NCI-H1048 (cell line): ENCODE measurements at regions not wholly inside any gene's neighbourhood (a gene's known extent, or its start where the extent isn't known, plus 50 kb on each side); places are given as distances from the start of the nearest gene placed in this dataset.
"Not testable (repeated sequence)": the region's sequence is repeated elsewhere in the genome, so short reads cannot be mapped to it uniquely, and the experiment has no call there.

Experiments
- DNase-seq: peaks from one replicate; lab custom pipeline; 2025; lab: John Stamatoyannopoulos, UW

DNA sequence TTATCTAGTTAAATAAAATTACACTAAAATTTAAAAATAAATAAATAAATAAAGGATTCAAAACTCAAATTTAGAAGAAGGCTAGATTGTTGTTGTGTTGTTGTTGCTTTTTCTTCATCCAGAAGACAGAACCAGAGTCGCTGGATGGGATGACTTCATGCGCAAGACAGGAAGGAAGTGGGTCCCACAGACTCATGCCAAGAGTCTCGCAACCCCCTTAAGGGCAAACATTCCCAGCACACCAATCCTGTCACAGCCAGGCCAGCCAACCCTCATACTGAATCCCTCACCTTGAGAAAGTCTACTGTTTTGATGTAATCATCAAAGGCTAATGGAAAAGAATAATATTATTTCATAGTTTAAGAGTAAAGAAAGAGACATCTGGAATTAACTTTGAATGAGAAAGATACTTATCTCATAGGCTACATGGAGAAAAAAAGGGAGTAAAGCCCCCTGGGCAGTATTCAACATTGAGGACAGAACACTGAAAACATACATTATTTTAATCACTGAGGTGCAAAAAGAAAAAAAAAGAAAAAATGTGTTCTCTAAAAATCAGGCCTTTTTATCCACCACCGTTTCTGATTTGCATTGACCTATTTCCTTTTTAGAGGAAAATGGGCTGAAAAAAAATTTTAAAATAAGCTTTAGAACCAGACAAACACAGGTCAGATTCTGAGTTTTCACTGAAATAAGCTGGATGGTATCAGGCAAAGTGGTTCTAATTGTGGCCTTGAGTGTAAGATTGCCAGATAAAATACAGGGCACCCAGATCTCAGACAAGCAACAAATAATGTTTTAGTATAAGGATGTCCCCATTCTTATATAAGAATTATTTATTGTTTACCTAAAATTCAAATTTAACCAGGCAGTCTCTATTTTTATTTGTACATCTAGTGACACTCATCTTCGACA is 826.5 kb downstream of the TNS3 start:
- no peak for DNase-seq

- no peak for DNase-seq
Measured at GRCh38 chr7:46754140-46754720, 827.7 kb downstream of the TNS3 start.

- DNase-seq = no peak
Measured at GRCh38 chr7:46753662-46754061, 828.2 kb downstream of the TNS3 start.

GRCh38 chr7:46752881-46753366 is 829.0 kb downstream of the TNS3 start:
- DNase-seq = no peak

- DNase-seq = not testable (repeated sequence)
Measured at GRCh38 chr7:46751927-46752723, 829.8 kb downstream of the TNS3 start.

- DNase-seq = no peak
Measured at GRCh38 chr7:46751471-46751870, 830.4 kb upstream of the IGFBP3 start.

- no peak for DNase-seq
Measured at GRCh38 chr7:46750321-46750865, 829.3 kb upstream of the IGFBP3 start.

GRCh38 chr7:46747869-46748576 is 827.0 kb upstream of the IGFBP3 start:
- DNase-seq = no peak

DNA sequence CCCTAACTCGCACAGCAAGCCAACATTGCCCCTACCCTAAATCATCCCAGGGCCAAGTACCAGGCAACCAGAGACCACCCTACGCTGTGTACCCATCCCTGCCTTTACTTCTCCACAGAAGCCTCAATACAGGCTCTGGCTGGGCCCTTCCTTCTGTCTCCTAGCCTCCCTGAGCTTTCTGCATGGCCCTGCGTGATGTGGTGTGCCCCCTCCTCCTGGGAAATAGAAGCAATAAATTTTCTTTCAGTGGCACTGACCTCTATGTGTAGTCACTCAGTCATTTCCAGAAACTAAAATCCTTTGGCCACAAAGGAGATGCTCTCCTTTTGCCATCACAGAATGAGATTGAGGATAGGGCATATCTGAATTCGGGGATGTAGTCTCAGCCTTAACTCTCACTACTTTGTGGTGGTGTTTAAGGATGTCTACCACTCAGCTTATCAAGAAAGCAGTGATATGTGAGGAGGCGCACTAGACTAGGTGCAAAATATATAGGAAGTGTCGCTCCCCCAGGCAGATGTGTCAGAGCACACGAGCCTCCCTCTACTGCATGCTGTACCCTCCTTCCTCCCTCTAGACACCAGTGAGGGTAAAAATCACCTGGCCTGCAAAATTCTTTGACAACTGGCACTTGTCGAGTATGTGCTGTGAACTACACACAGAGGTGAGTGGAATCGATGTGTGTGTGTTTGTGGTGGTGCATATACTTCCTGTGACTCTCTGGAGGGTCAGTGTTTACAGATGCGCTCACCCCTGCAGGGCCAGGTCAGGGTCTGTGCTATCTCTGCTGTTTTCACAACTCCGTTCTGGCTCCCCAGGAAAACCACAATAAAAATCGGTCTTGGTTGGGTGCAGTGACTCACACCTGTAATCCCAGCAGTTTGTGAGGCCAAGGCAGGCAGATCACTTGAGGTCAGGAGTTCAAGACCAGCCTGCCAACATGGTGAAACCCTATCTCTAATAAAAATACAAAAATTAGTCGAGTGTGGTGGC is 825.9 kb upstream of the IGFBP3 start:
- DNase-seq = no peak

GRCh38 chr7:46745707-46746090 is 824.6 kb upstream of the IGFBP3 start:
- no peak for DNase-seq

GRCh38 chr7:46744957-46745706 is 824.1 kb upstream of the IGFBP3 start:
- no peak for DNase-seq

GRCh38 chr7:46742601-46743000 is 821.5 kb upstream of the IGFBP3 start:
- no peak for DNase-seq

DNA sequence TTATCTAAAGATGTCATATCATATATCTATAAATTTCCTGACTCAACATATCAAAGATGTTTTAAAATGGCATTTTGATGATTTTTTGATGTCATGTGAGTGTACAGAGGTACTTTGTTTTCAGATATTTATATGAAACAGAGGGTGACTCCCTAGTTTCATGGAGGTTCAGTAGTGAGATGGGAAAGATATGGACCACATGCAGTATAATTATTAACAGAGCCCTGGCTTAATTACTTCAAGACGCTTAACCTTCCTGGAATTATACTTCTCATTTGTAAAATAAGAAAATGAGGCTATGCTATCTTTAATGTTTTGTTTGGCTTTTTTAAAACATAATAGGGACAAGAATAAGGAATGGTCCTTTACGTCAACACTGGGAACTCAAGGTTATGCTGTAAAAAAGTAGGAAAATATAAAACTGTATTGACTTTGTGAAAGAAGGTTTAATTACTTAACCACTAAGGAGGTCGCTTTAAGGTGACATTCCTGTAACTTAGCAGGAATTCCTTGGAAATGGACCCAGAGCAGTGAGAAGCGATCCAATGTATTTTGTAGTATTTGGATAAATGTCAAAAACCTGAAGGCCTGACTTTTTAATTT is 821.0 kb upstream of the IGFBP3 start:
- DNase-seq = no peak

DNA sequence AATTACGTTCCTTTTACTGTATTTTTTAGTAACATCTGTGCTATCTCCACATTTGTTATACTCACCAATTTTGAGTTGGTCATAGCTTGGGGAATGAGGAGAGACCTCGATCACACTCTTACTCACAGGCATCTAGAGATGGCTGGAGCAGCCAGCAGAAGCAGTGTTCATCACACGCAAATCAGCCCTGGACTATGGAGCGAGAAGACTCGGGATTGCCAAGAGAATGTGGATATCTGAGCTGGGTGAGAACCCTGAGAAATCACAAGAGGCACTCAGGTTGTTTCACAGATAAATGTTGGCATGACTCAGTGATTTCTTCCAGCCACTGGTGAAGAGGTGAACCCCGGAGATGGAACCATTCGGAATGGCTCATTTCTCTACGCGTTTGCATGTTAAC is 820.1 kb upstream of the IGFBP3 start:
- no peak for DNase-seq

GRCh38 chr7:46739518-46740234 is 818.6 kb upstream of the IGFBP3 start:
- DNase-seq = no peak

DNA sequence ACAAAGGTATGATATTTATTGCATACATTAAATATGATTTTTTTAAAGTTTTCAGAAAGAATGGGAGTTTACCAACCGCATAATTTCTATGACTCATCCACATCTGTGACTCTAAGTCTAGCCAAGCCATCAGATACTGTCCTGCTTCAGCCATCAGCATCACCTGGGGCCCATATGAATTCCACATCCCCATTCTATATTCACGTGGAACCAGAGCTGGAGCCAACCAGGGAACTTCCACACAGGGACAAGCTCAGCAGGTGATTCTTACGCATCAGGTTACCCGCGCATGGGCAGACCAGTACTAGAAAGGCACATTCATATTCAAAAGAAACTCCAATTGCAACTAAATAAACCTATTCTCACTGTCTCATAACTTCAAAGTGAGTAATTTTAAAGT is 817.7 kb upstream of the IGFBP3 start:
- no peak for DNase-seq

GRCh38 chr7:46738165-46738564 is 817.1 kb upstream of the IGFBP3 start:
- no peak for DNase-seq

GRCh38 chr7:46725838-46726237 is 804.8 kb upstream of the IGFBP3 start:
- no peak for DNase-seq

- no peak for DNase-seq
Measured at GRCh38 chr7:46725136-46725535, 804.1 kb upstream of the IGFBP3 start.
